ENCODE measurements at regions not wholly inside any gene's neighbourhood (a gene's known extent, or its start where the extent isn't known, plus 50 kb on each side); places are given as distances from the start of the nearest gene placed in this dataset.

DNA sequence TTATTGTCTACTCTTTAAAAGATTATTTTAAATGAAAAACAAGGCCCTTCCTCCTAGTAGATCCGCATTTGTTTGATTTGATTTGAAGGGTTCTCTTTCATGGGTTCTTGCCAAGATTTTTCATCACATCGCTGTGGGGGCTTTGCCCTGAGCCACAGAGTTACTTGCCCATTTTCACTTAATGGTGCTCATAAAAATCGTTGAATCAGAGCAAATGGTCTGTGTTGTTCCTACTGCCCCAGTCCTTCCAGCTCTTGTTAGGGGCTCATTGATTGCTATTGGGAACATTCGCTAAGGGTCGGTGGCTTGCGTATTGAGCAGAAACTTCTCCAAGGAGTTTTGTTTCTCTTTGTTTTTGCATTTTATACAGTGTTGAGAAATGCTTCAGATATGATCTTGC lies 1023.4 kb upstream of the CDH8 start:
- TF ChIP-seq, protein P1, sequence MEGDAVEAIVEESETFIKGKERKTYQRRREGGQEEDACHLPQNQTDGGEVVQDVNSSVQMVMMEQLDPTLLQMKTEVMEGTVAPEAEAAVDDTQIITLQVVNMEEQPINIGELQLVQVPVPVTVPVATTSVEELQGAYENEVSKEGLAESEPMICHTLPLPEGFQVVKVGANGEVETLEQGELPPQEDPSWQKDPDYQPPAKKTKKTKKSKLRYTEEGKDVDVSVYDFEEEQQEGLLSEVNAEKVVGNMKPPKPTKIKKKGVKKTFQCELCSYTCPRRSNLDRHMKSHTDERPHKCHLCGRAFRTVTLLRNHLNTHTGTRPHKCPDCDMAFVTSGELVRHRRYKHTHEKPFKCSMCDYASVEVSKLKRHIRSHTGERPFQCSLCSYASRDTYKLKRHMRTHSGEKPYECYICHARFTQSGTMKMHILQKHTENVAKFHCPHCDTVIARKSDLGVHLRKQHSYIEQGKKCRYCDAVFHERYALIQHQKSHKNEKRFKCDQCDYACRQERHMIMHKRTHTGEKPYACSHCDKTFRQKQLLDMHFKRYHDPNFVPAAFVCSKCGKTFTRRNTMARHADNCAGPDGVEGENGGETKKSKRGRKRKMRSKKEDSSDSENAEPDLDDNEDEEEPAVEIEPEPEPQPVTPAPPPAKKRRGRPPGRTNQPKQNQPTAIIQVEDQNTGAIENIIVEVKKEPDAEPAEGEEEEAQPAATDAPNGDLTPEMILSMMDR (IDR thresholded peaks at IDR 0.05; ENCODE audit: insufficient read depth, low read length) = no peak
- TF ChIP-seq POLR2AphosphoS5 (IDR thresholded peaks at IDR 0.05; ENCODE audit: low read depth) = no peak
- TF ChIP-seq, protein P2, sequence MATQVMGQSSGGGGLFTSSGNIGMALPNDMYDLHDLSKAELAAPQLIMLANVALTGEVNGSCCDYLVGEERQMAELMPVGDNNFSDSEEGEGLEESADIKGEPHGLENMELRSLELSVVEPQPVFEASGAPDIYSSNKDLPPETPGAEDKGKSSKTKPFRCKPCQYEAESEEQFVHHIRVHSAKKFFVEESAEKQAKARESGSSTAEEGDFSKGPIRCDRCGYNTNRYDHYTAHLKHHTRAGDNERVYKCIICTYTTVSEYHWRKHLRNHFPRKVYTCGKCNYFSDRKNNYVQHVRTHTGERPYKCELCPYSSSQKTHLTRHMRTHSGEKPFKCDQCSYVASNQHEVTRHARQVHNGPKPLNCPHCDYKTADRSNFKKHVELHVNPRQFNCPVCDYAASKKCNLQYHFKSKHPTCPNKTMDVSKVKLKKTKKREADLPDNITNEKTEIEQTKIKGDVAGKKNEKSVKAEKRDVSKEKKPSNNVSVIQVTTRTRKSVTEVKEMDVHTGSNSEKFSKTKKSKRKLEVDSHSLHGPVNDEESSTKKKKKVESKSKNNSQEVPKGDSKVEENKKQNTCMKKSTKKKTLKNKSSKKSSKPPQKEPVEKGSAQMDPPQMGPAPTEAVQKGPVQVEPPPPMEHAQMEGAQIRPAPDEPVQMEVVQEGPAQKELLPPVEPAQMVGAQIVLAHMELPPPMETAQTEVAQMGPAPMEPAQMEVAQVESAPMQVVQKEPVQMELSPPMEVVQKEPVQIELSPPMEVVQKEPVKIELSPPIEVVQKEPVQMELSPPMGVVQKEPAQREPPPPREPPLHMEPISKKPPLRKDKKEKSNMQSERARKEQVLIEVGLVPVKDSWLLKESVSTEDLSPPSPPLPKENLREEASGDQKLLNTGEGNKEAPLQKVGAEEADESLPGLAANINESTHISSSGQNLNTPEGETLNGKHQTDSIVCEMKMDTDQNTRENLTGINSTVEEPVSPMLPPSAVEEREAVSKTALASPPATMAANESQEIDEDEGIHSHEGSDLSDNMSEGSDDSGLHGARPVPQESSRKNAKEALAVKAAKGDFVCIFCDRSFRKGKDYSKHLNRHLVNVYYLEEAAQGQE (IDR thresholded peaks at IDR 0.05; ENCODE audit: insufficient replicate concordance, low read depth) = no peak
- no peak for TF ChIP-seq SPI1 (IDR thresholded peaks at IDR 0.05; ENCODE audit: borderline replicate concordance, low read depth)

Data from HL-60 (cell line).